ENCODE measurements at regions not wholly inside any gene's neighbourhood (a gene's known extent, or its start where the extent isn't known, plus 50 kb on each side); places are given as distances from the start of the nearest gene placed in this dataset.

DNA sequence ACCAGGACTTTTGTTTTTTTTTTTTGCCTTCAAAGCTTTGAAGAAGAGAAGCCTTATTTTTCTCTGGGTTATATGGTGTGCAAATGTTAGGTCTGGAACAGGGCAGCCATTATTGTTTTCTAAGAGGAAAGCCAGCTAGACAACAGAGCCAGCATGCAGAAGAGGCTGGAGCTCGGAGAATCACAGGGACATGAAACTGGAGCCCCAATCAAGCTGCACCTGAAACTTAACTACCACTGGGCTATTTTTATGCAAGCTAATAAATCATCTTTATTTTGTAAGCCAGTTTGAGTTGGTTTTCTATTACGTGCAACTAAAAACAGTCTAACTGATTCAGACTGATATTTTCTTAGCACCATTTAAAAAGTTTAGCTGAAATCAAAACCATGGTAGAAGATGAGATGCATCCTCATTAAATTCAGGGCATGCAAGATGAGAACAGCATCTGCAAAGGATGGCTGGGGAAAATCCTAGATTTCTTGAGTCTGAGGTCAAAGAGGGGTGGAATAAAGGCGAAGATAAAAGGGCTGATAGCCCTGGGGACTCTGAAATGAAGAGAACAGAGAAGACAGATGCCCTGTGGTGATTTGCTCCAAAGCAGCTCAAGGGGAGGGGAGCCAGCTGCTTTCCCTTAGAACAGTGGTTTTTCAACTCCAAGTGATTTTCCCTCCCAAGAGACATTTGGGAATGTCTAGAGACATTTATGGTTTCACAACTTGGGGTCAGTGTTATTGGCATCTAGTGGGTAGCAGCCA, 177.1 kb upstream of the WSCD1 start:
- TF ChIP-seq POLR2AphosphoS5 (IDR thresholded peaks at IDR 0.05; ENCODE audit: borderline replicate concordance, low read depth, low read length) (no peak), FOXP2 (optimal IDR thresholded peaks at IDR 0.05; ENCODE audit: control extremely low read depth, extremely low read length, insufficient read depth) (no peak)

All from SK-N-MC (cell line).